ENCODE measurements at regions not wholly inside any gene's neighbourhood (a gene's known extent, or its start where the extent isn't known, plus 50 kb on each side); places are given as distances from the start of the nearest gene placed in this dataset.

DNA sequence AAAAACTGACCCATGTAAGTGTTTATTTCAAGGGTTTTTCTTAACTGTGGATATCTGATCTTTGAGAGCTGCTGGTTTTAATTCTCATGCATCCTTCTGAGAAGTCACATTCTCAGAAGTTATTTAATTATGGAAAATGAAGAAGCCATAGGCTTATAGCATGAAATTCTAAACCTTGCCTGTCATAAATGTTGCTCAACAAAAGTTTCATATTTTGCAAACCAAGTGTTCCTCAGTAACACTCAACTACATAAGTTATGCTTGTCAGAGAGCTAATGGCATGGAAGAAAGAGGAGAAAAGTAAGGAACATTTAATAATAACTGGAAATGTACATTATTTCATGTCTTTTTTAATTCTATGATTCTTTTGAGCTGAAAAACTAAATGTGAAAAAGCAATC, 78.6 kb upstream of the MPP7 start:
- TF ChIP-seq, protein P1, sequence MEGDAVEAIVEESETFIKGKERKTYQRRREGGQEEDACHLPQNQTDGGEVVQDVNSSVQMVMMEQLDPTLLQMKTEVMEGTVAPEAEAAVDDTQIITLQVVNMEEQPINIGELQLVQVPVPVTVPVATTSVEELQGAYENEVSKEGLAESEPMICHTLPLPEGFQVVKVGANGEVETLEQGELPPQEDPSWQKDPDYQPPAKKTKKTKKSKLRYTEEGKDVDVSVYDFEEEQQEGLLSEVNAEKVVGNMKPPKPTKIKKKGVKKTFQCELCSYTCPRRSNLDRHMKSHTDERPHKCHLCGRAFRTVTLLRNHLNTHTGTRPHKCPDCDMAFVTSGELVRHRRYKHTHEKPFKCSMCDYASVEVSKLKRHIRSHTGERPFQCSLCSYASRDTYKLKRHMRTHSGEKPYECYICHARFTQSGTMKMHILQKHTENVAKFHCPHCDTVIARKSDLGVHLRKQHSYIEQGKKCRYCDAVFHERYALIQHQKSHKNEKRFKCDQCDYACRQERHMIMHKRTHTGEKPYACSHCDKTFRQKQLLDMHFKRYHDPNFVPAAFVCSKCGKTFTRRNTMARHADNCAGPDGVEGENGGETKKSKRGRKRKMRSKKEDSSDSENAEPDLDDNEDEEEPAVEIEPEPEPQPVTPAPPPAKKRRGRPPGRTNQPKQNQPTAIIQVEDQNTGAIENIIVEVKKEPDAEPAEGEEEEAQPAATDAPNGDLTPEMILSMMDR (IDR thresholded peaks at IDR 0.05) = no peak
- TF ChIP-seq POLR2AphosphoS5 (IDR thresholded peaks at IDR 0.05; ENCODE audit: low read depth, low read length) (no peak), SIN3A (IDR thresholded peaks at IDR 0.05; ENCODE audit: borderline replicate concordance, insufficient read depth, low read depth, low read length) (no peak)
- TF ChIP-seq, protein P2, sequence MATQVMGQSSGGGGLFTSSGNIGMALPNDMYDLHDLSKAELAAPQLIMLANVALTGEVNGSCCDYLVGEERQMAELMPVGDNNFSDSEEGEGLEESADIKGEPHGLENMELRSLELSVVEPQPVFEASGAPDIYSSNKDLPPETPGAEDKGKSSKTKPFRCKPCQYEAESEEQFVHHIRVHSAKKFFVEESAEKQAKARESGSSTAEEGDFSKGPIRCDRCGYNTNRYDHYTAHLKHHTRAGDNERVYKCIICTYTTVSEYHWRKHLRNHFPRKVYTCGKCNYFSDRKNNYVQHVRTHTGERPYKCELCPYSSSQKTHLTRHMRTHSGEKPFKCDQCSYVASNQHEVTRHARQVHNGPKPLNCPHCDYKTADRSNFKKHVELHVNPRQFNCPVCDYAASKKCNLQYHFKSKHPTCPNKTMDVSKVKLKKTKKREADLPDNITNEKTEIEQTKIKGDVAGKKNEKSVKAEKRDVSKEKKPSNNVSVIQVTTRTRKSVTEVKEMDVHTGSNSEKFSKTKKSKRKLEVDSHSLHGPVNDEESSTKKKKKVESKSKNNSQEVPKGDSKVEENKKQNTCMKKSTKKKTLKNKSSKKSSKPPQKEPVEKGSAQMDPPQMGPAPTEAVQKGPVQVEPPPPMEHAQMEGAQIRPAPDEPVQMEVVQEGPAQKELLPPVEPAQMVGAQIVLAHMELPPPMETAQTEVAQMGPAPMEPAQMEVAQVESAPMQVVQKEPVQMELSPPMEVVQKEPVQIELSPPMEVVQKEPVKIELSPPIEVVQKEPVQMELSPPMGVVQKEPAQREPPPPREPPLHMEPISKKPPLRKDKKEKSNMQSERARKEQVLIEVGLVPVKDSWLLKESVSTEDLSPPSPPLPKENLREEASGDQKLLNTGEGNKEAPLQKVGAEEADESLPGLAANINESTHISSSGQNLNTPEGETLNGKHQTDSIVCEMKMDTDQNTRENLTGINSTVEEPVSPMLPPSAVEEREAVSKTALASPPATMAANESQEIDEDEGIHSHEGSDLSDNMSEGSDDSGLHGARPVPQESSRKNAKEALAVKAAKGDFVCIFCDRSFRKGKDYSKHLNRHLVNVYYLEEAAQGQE (IDR thresholded peaks at IDR 0.05; ENCODE audit: insufficient read depth in 1 of 2, low read depth in 2 of 2, low read length in 1 of 2) = no peak

Measured in Panc1 (cell line).